NCI-H146 treated with DMSO at 0.1 percent for 48 hours (cell line): ENCODE measurements at regions not wholly inside any gene's neighbourhood (a gene's known extent, or its start where the extent isn't known, plus 50 kb on each side); places are given as distances from the start of the nearest gene placed in this dataset.

ENCODE experiments used
- DNase-seq: peaks from one replicate; lab custom pipeline; 2025; ENCODE audit not compliant: unreplicated experiment; lab: John Stamatoyannopoulos, UW

DNA sequence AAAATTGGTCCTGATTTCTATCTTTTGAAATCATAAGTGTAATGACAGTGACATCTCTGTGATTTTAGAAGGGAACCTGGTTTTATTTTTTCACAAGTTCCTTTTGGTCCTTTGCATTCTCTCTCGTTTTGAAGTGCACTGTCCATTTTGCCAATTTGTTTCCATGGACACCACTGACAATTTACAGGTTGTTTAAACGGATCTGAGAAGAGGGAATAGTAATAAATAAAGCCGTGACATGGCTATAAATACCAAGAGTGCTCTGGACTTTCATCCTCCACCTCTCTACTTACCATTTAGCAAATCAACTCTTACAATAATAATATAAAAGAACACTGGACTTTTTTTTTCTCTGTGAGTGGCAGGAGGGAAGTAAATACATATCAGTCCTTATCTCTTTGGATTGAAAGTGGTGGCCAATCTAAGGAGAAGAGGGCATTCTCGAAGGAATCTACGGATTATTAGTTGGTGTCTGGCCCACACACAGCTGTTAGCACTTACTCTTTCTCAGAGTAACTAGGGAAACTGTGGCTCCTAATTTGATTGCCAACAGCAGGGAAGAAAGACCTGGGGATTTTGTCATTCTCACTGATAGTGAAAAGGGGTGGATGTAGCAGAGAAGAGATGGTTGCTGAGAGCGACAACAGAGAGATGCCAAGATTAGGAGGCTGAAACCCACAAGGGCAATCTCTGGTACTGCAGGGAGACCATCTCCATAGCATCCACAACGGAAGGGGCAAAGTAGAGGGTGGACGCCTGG, 108.7 kb upstream of the FSHR start:
- DNase-seq, result peak; percentile 2

DNA sequence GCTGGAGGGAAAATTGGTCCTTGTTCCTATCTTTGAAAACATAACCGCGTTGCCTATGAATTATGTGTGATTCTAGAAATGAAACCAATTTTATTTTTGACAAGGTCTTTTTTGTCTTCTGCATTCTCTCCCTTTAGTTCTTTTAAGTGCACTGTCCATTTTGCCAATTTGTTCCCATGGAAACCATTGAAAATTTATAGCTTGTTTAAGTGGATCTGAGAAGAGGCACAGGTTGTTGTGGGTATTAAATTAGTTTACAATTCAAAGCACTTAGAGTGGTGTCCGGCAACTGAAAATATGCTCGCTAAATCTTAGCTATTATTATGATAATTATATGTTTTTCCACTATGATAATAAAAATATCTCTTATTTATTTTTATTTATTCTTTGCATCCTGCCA, 107.5 kb upstream of the FSHR start:
- DNase-seq, result peak; percentile 21

DNA sequence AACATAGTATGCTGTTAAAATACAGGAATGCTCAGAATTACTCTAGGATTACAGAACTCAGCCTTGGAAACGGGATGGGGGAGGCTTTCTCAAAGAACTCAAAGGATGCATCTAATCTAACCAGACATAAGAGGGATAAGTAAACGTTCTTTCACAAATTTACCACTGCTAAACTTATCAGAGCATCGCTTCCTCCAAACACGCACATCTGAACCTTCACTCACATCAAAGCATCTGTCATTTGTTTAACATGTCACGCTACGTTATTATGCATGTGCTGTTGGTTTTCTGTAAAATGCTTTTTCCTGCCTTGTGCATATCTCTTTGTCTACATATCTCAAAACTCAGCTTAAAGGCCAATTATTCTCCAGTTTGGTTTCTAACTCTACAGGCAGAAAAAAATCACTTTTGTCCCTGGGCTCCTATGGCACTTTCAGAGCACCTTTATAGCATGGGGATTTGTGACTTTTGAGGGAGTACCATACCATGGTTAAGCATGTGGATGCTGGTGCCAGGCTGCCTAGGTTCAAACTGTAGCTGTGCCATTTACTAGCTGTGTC, 106.7 kb upstream of the FSHR start:
- DNase-seq, result no peak

DNA sequence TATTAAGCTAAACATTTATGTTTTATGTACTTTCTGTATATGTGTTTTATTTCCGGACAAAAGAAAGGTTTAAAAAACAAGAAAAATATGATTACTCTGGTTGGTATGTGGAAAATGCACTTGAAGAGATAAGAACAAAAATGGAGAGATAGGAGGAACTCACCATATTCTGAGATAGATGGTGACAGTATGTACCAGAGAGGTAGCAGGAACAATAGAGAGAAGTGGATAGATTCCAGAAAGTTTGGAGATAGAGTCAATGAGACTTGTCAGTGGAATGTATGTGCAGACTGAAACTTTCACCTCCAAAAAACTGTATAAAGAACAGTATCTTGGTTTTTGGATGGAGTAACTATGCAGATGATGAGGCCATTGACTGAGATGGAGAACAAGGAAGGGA, 105.6 kb upstream of the FSHR start:
- no peak for DNase-seq

DNA sequence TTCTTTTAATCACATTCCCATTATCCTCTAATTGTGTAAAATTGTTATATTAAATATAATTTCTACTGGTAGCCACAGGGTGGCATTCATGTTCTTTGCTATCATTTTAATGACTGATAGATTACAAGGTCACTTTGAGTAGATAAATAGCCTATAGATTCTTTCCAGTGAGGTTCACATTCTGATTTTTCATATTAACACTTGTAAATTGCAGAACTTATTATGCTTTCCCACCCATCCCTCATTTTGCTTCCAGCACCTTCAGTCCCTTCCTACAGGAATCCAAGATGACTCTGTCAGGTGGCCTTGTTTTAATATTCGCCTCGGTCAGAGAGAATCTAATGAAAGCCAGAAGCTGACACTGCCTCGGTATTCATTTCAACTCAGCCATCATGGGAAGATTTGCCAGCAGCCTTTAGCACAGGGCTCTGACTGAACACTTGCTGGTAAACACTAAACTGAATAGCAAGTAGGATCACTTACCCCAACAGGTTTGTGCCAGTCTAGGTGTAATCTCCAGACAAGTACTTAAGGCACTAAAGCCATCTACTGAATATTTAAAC, 101.2 kb upstream of the FSHR start:
- peak; percentile 71 for DNase-seq

DNA sequence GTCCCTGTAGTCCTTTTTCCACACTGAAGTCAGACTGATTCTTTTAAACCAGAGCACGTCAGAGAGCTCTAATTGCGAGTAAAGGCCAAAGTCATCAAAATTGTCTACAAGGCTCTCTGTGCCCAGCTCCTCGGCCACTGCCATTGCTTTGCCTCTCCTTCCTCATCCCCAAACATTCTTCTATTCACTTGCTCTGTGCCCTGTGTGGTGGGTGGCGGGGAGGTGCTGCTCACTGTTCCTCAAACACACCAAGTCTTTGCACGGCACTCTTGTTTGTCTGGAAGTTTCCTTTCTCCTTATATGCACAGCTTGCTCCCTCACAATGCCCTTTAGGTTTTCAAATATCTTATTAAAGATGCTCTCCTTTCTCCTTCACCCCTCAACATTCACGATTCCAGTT, 100.1 kb upstream of the FSHR start:
- no peak for DNase-seq

DNA sequence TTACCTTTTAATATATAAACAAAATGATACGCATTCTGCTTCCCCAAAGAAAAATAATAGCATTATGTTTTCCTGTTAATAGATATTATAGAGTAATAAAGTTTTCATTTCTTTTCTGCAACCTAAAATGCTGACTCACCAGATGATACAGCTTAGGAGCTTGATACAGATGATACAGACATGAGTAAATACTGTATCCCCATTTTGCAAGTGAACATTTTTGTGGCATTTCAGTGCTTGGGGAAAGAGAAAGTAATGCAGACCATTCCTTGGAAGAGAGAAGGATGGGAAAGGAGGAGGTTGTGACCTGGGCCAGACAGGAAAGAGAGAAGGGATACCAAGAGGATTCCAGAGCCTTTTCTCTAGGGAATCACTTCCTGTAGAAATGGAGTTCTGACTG, 97.5 kb upstream of the FSHR start:
- no peak for DNase-seq

DNA sequence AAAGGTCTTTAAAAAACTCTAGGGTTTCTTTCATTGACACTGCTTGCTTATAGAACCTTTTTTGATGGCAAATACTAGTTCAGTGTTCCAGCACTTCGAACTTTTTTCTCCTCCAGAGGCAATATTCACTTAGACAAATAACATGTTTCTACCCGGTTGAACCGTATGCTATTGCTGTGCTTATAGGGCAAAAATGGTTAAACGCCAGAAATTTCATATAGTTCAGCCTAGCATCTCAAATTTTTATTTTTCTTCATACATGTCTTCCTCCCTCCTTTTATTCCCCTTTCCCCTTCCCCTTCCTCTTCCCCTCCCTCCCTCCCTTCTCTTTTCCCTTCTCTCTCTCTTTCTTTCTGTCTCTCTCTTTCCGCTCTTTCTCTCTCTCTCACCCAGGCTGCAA, 96.9 kb upstream of the FSHR start:
- no peak for DNase-seq

DNA sequence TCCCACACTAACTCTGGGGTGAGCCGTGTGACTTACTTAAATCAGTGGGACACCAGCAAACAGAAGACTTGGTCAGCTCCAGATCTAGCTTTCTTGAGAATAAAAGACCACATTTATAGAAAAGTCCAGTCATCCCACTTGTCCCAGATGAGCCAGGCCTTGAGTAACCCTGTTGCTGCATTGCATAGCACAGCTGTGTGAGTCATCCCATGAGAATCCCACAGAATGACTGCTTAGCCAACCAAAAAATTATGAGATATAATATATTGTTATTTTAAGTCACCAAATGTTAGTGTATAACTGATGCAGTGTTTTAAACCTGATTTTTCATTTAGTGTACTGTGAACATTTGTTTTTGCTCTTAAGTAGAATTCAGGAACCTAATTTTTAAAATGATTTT, 94.2 kb upstream of the FSHR start:
- DNase-seq, result no peak

DNA sequence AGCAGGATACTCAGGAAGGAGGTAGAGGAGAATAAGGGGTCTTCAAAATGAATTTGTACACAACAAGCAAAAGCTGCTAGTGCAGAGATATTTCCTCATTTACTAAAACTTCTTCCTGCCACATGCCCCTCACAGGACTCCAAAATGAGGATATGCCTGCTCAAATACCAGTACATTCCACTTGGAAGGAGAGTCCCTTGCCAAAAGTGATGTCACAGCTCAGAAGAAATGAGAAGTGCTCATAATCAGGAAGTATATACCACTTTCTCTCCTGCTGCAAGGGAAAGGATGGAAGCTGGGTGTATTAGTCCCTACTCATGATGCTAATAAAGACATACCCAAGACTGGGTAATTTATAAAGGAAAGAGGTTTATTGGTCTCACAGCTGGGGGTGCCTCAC, 87.7 kb upstream of the FSHR start:
- DNase-seq, result no peak

DNA sequence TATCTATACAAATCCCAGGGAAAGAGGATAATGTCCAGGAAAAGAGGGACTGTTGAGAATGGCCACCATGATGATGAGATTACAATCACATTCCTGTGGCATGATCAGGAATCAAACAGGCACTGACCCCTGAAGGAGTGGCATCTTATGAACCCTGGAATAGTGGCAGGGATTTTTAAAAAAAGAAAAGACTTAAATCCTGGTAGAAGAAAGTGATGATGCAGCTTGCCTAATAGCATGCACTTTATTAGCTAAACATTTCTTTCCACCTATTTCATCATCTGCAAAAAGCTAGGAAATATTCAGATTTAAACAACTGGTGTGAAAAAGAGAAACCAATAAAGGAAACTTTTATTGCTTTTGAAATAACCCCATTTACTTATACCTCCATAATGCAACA, 87.2 kb upstream of the FSHR start:
- no peak for DNase-seq

DNA sequence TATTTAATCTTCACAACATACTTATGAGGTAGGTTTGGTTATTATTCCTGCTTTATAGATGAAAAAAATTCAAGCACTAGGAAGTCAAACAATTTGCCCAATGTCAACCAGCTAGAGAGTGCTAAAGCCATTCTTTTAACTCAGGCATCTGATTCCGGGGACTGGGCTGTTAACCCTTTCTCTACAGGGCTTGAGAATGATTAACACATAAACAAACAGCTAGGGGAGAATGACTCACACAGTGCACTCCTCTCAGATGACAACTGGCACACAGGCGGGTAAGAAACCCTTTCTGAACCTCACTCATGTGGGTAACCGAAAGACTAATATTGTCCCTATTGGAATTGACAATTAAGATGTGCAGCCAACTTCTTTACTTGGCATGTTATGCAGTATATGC, 86.3 kb upstream of the FSHR start:
- no peak for DNase-seq

DNA sequence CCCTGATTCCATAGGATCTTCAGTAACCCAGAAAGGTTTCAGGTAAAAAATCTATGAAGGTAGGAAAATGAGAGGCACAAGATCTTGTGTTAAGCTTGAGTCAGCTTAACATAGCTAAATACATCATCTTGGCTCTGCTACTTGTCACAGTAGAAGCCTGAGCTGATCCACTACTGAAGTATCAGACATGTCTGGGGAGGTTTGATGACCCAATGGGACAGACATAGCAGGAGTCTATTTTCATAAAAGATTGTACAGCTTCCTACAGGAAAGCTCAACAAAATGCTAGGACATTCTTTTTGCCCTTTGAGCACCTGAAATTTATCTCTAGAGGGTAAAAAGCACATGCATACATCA, 84.3 kb upstream of the FSHR start:
- DNase-seq, result no peak

DNA sequence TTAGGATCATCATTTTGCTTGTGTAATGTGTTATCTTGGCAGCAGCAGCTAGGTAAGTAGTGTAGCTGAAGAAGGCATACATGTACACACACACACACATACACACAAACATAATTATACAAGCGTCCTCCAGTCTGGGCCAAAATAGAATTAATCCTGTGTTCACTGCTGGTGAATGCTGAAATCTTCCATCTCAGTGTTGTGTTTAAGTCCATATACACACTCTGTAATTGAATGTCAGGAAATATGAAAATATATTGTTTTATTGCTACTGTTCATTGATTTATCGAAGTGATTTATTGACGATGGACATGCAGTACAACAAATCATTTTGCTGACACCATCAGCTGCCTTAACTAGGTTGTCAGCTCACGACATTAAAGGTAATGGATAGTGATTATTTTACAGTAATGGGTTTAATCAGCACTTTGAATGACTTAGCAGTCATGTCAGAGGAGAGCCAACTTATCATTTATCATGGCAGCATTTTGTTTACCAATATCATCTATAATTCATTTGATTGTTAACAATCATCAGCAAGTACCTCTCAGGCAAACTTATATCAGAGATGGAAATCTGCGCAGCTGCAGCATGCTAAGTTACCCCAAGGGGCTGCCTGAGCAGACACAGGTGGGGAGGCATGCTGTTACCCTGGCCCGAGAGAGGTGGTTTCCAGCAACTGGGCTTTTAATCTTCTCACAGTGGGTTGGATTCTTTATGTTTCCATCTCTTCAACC, 83.7 kb upstream of the FSHR start:
- DNase-seq, result no peak

DNA sequence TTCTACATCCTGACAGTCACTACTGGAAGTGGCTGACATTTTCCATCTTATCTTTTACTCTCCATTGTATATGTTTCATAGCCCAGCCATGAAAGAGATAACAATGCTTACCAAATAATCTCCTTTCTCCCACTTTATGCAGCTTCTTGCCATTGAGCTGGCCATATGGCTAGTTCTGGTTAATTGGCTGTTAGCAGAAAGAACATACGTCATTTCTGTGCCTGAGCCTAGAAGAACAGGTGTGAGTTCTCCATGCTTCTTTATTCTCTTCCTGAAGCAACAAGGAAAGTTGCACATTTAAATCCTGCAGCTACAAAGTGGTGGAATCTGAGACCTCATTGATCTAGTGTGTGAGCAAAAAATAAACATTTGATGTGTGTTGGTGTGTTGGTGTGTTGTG, 82.0 kb upstream of the FSHR start:
- DNase-seq, result no peak

DNA sequence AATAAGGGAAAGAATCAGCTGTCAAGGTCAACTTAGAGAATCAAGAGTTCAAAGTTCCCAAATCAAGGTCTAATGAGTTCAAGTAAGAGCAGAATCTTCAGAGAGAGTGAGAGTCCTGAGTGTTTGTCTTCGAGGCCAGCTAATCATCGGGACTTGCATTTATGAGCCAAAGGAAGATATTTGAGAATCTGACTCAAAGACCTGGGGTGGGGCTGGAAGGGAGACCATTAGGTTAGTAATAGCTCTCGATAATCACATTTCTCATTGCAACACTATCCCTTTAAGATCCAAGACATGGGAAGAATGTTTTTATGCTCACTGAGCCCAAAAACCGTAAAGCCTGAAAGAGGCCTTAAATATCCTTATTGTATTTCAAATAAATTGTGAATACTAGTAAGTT, 72.0 kb upstream of the FSHR start:
- DNase-seq, result no peak

DNA sequence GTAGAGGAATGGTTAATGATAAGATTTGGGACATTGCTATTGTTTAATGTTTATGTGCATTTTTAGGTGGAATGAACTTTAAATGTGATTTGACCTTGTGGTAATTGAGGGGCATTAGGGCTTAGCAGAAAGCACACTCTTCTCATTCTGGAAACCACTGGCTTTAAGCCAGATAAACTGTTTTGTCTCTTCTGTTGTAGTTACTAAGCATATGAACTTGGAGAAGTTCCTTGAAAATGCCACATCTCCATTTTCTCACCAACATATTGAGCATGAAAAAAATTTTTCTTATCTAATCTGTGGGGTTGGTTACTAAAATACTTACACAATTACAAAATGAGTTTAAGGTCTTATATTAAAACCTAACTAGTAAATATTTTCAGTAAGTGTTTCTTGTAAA, 70.8 kb upstream of the FSHR start:
- DNase-seq, result no peak

DNA sequence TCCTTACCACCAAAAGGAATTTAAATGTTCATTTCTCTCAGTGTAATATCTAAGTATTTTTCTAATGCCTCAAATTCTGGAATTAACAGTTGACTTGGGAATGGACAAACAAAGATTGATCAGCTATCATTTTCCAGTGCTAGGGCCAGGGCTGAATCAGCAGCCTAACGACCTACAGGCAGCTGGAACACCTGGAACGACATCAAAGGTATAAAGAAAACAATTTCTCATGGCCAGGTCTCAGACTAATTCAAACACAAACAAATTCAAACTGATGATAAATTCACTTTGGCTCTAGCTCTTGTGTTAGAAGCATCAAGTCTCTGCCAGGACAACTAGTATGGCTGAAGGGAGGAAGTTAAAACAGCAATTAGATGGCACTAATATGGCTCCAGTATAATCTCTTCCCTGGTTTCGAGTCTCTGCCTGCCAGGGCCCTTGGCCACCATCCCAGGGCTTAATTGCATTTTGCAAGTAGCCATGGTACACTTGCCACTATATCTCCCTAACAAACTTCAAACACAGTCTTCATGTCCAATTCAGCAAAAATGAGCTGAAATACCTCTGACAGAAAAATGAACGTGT, 70.2 kb upstream of the FSHR start:
- DNase-seq, result no peak

DNA sequence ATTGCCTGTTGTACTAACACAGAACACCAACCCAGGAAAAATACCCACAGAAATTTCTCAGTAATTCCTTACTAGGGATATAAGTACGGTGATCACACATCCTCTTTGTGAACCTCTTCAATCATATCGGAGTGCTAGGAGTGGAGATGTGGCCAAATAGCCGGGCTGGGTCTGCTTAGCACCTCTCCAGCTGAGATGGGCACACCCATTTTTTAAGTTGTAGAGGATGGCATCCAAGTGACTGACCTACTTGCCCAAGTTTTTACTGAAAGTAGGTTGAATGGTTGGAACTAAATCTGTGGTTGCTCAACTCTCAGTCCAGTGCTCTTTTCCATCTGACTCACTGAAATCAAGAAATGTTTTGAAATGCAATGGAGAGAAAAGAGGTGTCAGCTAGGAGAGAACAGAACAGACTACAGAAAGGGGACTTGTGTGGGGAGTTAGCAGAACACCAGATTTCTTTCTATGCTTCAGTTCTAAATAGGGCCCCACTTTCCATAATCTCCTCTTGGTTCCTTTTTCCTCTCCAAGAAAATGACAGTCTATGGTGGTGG, 68.7 kb upstream of the FSHR start:
- DNase-seq, result no peak

DNA sequence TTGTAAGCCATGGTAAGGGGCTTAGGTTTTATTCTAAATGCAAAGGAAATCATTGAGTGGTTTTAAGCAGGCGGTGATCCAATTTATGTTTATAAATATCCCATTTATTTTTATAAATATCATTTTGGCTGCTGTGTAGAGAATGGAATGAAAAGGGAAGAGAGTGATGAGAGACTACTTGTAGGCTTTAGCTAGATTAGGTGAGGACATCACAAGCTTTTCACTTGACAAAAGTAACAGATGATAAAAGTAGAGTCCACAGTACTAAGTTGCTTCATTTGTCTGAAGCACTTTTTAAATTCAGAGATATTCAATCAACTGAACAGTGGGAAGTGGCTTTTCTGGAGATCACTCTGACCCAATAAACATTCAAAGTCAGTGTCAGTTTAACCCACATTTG, 65.4 kb upstream of the FSHR start:
- no peak for DNase-seq

DNA sequence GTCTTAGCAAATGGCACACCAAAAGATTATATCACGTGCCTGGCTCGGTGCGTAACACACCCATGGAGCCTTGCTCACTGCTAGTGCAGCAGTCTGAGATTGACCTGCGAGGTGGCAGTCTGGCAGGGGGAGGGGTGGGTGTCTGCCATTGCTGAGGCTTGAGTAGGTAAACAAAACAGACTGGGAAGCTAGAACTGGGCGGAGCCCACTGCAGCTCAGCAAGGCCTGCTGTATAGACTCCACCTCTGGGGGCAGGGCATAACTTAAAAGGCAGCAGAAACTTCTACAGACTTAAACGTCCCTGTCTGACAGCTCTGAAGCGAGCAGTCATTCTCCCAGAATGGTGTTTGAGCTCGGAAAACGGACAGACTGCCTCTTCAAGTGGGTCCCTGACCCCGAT, 55.9 kb upstream of the FSHR start:
- DNase-seq, result no peak

DNA sequence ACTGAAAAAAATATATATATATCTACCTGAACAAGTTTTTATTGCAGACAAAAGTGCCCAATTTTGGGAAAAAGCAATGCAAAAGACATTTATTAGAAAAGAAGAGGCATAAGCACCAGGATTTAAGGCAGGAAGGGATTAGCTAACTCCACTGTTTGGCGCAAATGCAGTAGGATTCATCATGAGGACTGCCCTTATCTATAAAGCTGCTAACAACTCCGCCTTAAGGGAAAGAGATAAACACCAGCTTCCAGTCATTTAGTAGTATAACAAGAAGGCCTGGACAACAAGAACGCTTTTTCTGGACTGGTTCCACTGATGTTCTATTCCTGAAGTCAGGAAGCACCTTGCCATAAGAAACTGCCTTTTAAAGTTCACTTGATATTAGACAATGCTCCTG, 52.9 kb upstream of the FSHR start:
- DNase-seq, result no peak
